ENCODE measurements at regions not wholly inside any gene's neighbourhood (a gene's known extent, or its start where the extent isn't known, plus 50 kb on each side); places are given as distances from the start of the nearest gene placed in this dataset.

GRCh38 chr7:34208878-34209621, 303.7 kb downstream of the BMPER start:
- TF ChIP-seq, protein P1, sequence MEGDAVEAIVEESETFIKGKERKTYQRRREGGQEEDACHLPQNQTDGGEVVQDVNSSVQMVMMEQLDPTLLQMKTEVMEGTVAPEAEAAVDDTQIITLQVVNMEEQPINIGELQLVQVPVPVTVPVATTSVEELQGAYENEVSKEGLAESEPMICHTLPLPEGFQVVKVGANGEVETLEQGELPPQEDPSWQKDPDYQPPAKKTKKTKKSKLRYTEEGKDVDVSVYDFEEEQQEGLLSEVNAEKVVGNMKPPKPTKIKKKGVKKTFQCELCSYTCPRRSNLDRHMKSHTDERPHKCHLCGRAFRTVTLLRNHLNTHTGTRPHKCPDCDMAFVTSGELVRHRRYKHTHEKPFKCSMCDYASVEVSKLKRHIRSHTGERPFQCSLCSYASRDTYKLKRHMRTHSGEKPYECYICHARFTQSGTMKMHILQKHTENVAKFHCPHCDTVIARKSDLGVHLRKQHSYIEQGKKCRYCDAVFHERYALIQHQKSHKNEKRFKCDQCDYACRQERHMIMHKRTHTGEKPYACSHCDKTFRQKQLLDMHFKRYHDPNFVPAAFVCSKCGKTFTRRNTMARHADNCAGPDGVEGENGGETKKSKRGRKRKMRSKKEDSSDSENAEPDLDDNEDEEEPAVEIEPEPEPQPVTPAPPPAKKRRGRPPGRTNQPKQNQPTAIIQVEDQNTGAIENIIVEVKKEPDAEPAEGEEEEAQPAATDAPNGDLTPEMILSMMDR (IDR thresholded peaks at IDR 0.05), result no peak
- TF ChIP-seq EP300 (IDR thresholded peaks at IDR 0.05; ENCODE audit: low read depth), result no peak
- no peak for TF ChIP-seq POLR2A (IDR thresholded peaks at IDR 0.05)
- TF ChIP-seq POLR2AphosphoS5 (IDR thresholded peaks at IDR 0.05), result no peak

Measured in transverse colon (tissue), 4 donors.